ENCODE measurements at regions not wholly inside any gene's neighbourhood (a gene's known extent, or its start where the extent isn't known, plus 50 kb on each side); places are given as distances from the start of the nearest gene placed in this dataset.

GRCh38 chr15:95097361-95097760 lies 866.0 kb downstream of the MCTP2 start:
- TF ChIP-seq CTCF (IDR thresholded peaks at IDR 0.05) (no peak), POLR2A (IDR thresholded peaks at IDR 0.05) (no peak)
